Coronary artery (tissue), 2 donors: ENCODE measurements at regions not wholly inside any gene's neighbourhood (a gene's known extent, or its start where the extent isn't known, plus 50 kb on each side); places are given as distances from the start of the nearest gene placed in this dataset.
A peak's percentile ranks its signal among the peaks of the same experiment; 100 is the strongest.

Experiments
- DNase-seq: peaks from one replicate; pipeline ENCODE4 v3.0.0-alpha.2; 2017; ENCODE audit warnings: low spot score
- H3K27ac ChIP-seq, 2 donors: fragments of 200-600 bp; sonication (generic); one replicate each; pipeline ENCODE4 v1.5.1; 2016 to 2019
- H3K4me3 ChIP-seq: fragments of 200-600 bp; sonication (generic); 2 replicates; pipeline ENCODE4 v1.5.1; 2016; ENCODE audit warnings: mild to moderate bottlenecking, moderate library complexity
- CTCF ChIP-seq: fragments of 200-600 bp; sonication (generic); IDR thresholded peaks from one replicate; pipeline ENCODE4 v1.5.1; 2019; ENCODE audit warnings: antibody characterized with exemption

- peak; percentile 73 for DNase-seq
- TF ChIP-seq CTCF = no peak
- peak overlapping the region; percentile 88 to 94 for H3K27ac ChIP-seq
- peak overlapping the region; percentile 60 for H3K4me3 ChIP-seq
Observed at GRCh38 chr6:169161572-169162167, 92.0 kb downstream of the THBS2 start.

- TF ChIP-seq CTCF = no peak
- H3K4me3 ChIP-seq = peak overlapping the region; percentile 60
- DNase-seq = peak; percentile 69
- peak overlapping the region; percentile 88 to 94 for H3K27ac ChIP-seq
Observed at GRCh38 chr6:169160855-169161560, 92.6 kb downstream of the THBS2 start.

- peak overlapping the region; percentile 33 to 94 for H3K27ac ChIP-seq
- DNase-seq = peak; percentile 72
- H3K4me3 ChIP-seq = no peak overlapping the region
- no peak for TF ChIP-seq CTCF
Observed at GRCh38 chr6:169160091-169160854, 93.4 kb downstream of the THBS2 start.

GRCh38 chr6:169159331-169159730 is 94.3 kb downstream of the THBS2 start:
- peak overlapping the region; percentile 56 to 94 for H3K27ac ChIP-seq
- TF ChIP-seq CTCF = no peak
- peak; percentile 70 for DNase-seq
- peak overlapping the region; percentile 1 for H3K4me3 ChIP-seq

- Histone ChIP-seq H3K27ac (peak overlapping the region; percentile 56 to 94), H3K4me3 (peak overlapping the region; percentile 1)
- DNase-seq = no peak
- TF ChIP-seq CTCF = no peak
Observed at GRCh38 chr6:169158691-169159090, 95.0 kb downstream of the THBS2 start.

- peak; percentile 72 for DNase-seq
- Histone ChIP-seq H3K4me3 (peak overlapping the region; percentile 1), H3K27ac (peak overlapping the region; percentile 56 to 94)
- no peak for TF ChIP-seq CTCF
Observed at GRCh38 chr6:169158174-169158573, 95.5 kb downstream of the THBS2 start.
